Duodenal mucosa (tissue), 2 donors: ENCODE measurements at regions not wholly inside any gene's neighbourhood (a gene's known extent, or its start where the extent isn't known, plus 50 kb on each side); places are given as distances from the start of the nearest gene placed in this dataset.

Experiments
- H3K27ac ChIP-seq: one replicate; pipeline ENCODE4 v1.7.0; 2013; ENCODE audit warnings: low read depth, low read length
- H3K27me3 ChIP-seq, 2 donors: one replicate each; pipeline ENCODE4 v1.7.0; 2013; ENCODE audit warnings: low read length in 2 of 2, control low read depth in 1 of 2; ENCODE audit not compliant: insufficient read depth in 2 of 2, control insufficient read depth in 1 of 2
- H3K36me3 ChIP-seq, 2 donors: one replicate each; pipeline ENCODE4 v1.7.0; 2013; ENCODE audit warnings: low read length in 2 of 2, control low read depth in 1 of 2; ENCODE audit not compliant: insufficient read depth in 2 of 2, control insufficient read depth in 1 of 2
- H3K4me1 ChIP-seq, 2 donors: one replicate each; pipeline ENCODE4 v1.7.0; 2013; ENCODE audit warnings: low read length in 2 of 2, control low read depth in 1 of 2; ENCODE audit not compliant: insufficient read depth in 2 of 2, control insufficient read depth in 1 of 2
- H3K4me3 ChIP-seq, 2 donors: one replicate each; pipeline ENCODE4 v1.7.0; 2013; ENCODE audit warnings: low read length in 2 of 2, low read depth in 1 of 2
- H3K9ac ChIP-seq, 2 donors: one replicate each; pipeline ENCODE4 v1.7.0; 2013; ENCODE audit warnings: low read length in 2 of 2, low read depth in 1 of 2
- H3K9me3 ChIP-seq, 2 donors: one replicate each; pipeline ENCODE4 v1.7.0; 2013; ENCODE audit warnings: low read length in 2 of 2, control low read depth in 1 of 2; ENCODE audit not compliant: control insufficient read depth in 1 of 2

GRCh38 chr11:119853581-119854360, 124.8 kb upstream of the NECTIN1 start:
- H3K9ac ChIP-seq: no peak overlapping the region
- H3K27ac ChIP-seq: no peak overlapping the region
- H3K27me3 ChIP-seq: no peaks in the 10 kb centered on the region
- H3K36me3 ChIP-seq: no peaks in the 10 kb centered on the region
- no peak overlapping the region for H3K4me3 ChIP-seq
- H3K9me3 ChIP-seq: no peaks in the 10 kb centered on the region
- peaks cover 7 to 21% of the 10 kb centered on the region in 2 donors for H3K4me1 ChIP-seq

GRCh38 chr11:119852741-119853140, 123.7 kb upstream of the NECTIN1 start:
- Histone ChIP-seq H3K4me3 (no peak overlapping the region), H3K27me3 (no peaks in the 10 kb centered on the region), H3K9ac (no peak overlapping the region), H3K27ac (no peak overlapping the region), H3K4me1 (peaks cover 7 to 21% of the 10 kb centered on the region in 2 donors), H3K36me3 (no peaks in the 10 kb centered on the region), H3K9me3 (no peaks in the 10 kb centered on the region)

GRCh38 chr11:119850822-119851409, 121.9 kb upstream of the NECTIN1 start:
- Histone ChIP-seq H3K9ac (no peak overlapping the region), H3K4me1 (peaks cover 7 to 21% of the 10 kb centered on the region in 2 donors), H3K27me3 (no peaks in the 10 kb centered on the region), H3K4me3 (no peak overlapping the region), H3K36me3 (no peaks in the 10 kb centered on the region), H3K27ac (no peak overlapping the region), H3K9me3 (peaks cover 0 to 5% of the 10 kb centered on the region in 2 donors)

- Histone ChIP-seq H3K36me3 (no peaks in the 10 kb centered on the region), H3K27me3 (no peaks in the 10 kb centered on the region), H3K9ac (no peak overlapping the region), H3K4me1 (peaks cover 7 to 18% of the 10 kb centered on the region in 2 donors), H3K4me3 (no peak overlapping the region), H3K27ac (no peak overlapping the region), H3K9me3 (peaks cover 0 to 6% of the 10 kb centered on the region in 2 donors)
These were observed 120.9 kb upstream of the NECTIN1 start for GRCh38 chr11:119849872-119850271.

- Histone ChIP-seq H3K27ac (no peak overlapping the region), H3K4me3 (no peak overlapping the region), H3K27me3 (no peaks in the 10 kb centered on the region), H3K9ac (no peak overlapping the region), H3K36me3 (no peaks in the 10 kb centered on the region), H3K4me1 (peaks cover 7 to 19% of the 10 kb centered on the region in 2 donors), H3K9me3 (peaks cover 0 to 6% of the 10 kb centered on the region in 2 donors)
These were observed 118.9 kb upstream of the NECTIN1 start for GRCh38 chr11:119847853-119848252.

- Histone ChIP-seq H3K4me1 (peaks cover 3 to 13% of the 10 kb centered on the region in 2 donors), H3K27ac (no peak overlapping the region), H3K9me3 (peaks cover 0 to 6% of the 10 kb centered on the region in 2 donors), H3K9ac (no peak overlapping the region), H3K36me3 (no peaks in the 10 kb centered on the region), H3K4me3 (no peak overlapping the region), H3K27me3 (no peaks in the 10 kb centered on the region)
These were observed 117.4 kb upstream of the NECTIN1 start for GRCh38 chr11:119846374-119846773.

- no peak overlapping the region for H3K27ac ChIP-seq
- H3K4me3 ChIP-seq: no peak overlapping the region
- no peaks in the 10 kb centered on the region for H3K36me3 ChIP-seq
- peaks cover 3 to 13% of the 10 kb centered on the region in 2 donors for H3K4me1 ChIP-seq
- H3K9ac ChIP-seq: no peak overlapping the region
- H3K9me3 ChIP-seq: peaks cover 0 to 6% of the 10 kb centered on the region in 2 donors
- no peaks in the 10 kb centered on the region for H3K27me3 ChIP-seq
These were observed 116.8 kb upstream of the NECTIN1 start for GRCh38 chr11:119845756-119846155.

- Histone ChIP-seq H3K4me1 (peaks cover 3 to 13% of the 10 kb centered on the region in 2 donors), H3K36me3 (no peaks in the 10 kb centered on the region), H3K9ac (no peak overlapping the region), H3K9me3 (peaks cover 0 to 6% of the 10 kb centered on the region in 2 donors), H3K27me3 (no peaks in the 10 kb centered on the region), H3K4me3 (no peak overlapping the region), H3K27ac (no peak overlapping the region)
These were observed 116.3 kb upstream of the NECTIN1 start for GRCh38 chr11:119845305-119845704.

- Histone ChIP-seq H3K27ac (no peak overlapping the region), H3K4me3 (no peak overlapping the region), H3K36me3 (no peaks in the 10 kb centered on the region), H3K4me1 (peaks cover 3 to 13% of the 10 kb centered on the region in 2 donors), H3K9me3 (peaks cover 0 to 6% of the 10 kb centered on the region in 2 donors), H3K9ac (no peak overlapping the region), H3K27me3 (no peaks in the 10 kb centered on the region)
These were observed 115.8 kb upstream of the NECTIN1 start for GRCh38 chr11:119844808-119845207.

GRCh38 chr11:119843877-119844276, 114.9 kb upstream of the NECTIN1 start:
- Histone ChIP-seq H3K27ac (no peak overlapping the region), H3K36me3 (no peaks in the 10 kb centered on the region), H3K9ac (no peak overlapping the region), H3K27me3 (no peaks in the 10 kb centered on the region), H3K4me3 (no peak overlapping the region), H3K4me1 (peaks cover 3 to 13% of the 10 kb centered on the region in 2 donors), H3K9me3 (peaks cover 0 to 6% of the 10 kb centered on the region in 2 donors)
